HEK293 (cell line): ENCODE measurements at regions not wholly inside any gene's neighbourhood (a gene's known extent, or its start where the extent isn't known, plus 50 kb on each side); places are given as distances from the start of the nearest gene placed in this dataset.

Experiments
- HIC1 ChIP-seq: fragments of 450-650 bp; formaldehyde crosslinking; IDR thresholded peaks from 2 replicates; pipeline ENCODE4 v1.5.1; 2016; ENCODE audit warnings: missing biosample characterization, missing genetic modification characterization
- IKZF3 ChIP-seq: fragments of 450-650 bp; IDR thresholded peaks from 2 replicates; pipeline ENCODE4 v1.5.0; 2018; ENCODE audit warnings: missing biosample characterization, mild to moderate bottlenecking, missing genetic modification characterization, moderate library complexity
- INSM2 ChIP-seq: fragments of 450-650 bp; formaldehyde crosslinking; IDR thresholded peaks from 2 replicates; pipeline ENCODE4 v1.5.1; 2016; ENCODE audit warnings: missing biosample characterization, missing genetic modification characterization
- KLF8 ChIP-seq: fragments of 450-650 bp; formaldehyde crosslinking; IDR thresholded peaks from 2 replicates; pipeline ENCODE4 v1.5.1; 2016; ENCODE audit warnings: missing biosample characterization, missing genetic modification characterization
- MYNN ChIP-seq: fragments of 450-650 bp; formaldehyde crosslinking; IDR thresholded peaks from 2 replicates; pipeline ENCODE4 v1.5.1; 2016; ENCODE audit warnings: missing biosample characterization, missing genetic modification characterization, borderline replicate concordance
- PRDM6 ChIP-seq: fragments of 450-650 bp; formaldehyde crosslinking; IDR thresholded peaks from 2 replicates; pipeline ENCODE4 v1.5.1; 2017; ENCODE audit warnings: missing biosample characterization, missing genetic modification characterization
- TSHZ1 ChIP-seq: fragments of 450-650 bp; formaldehyde crosslinking; IDR thresholded peaks from 2 replicates; pipeline ENCODE4 v1.5.1; 2016; ENCODE audit warnings: missing biosample characterization, missing genetic modification characterization, borderline replicate concordance
- YY1 ChIP-seq: fragments of 450-650 bp; formaldehyde crosslinking; IDR thresholded peaks from 2 replicates; pipeline ENCODE4 v1.5.1; 2018; ENCODE audit warnings: missing biosample characterization, missing genetic modification characterization
- ZNF114 ChIP-seq: fragments of 450-650 bp; formaldehyde crosslinking; IDR thresholded peaks from 2 replicates; pipeline ENCODE4 v1.5.0; 2017; ENCODE audit warnings: missing biosample characterization, missing genetic modification characterization
- ZNF175 ChIP-seq: fragments of 450-650 bp; formaldehyde crosslinking; IDR thresholded peaks from 2 replicates; pipeline ENCODE4 v1.5.1; 2016; ENCODE audit warnings: missing biosample characterization, missing genetic modification characterization
- ZNF18 ChIP-seq: fragments of 450-650 bp; formaldehyde crosslinking; IDR thresholded peaks from 2 replicates; pipeline ENCODE4 v1.5.1; 2016; ENCODE audit warnings: missing biosample characterization, missing genetic modification characterization
- ZNF184 ChIP-seq: fragments of 450-650 bp; IDR thresholded peaks from 2 replicates; pipeline ENCODE4 v1.5.1; 2018; ENCODE audit warnings: missing biosample characterization, mild to moderate bottlenecking, missing genetic modification characterization
- ZNF266 ChIP-seq: fragments of 450-650 bp; formaldehyde crosslinking; IDR thresholded peaks from 2 replicates; pipeline ENCODE4 v1.5.1; 2016; ENCODE audit warnings: missing biosample characterization, missing genetic modification characterization, low read depth
- ZNF324 ChIP-seq: fragments of 450-650 bp; formaldehyde crosslinking; IDR thresholded peaks from 2 replicates; pipeline ENCODE4 v1.5.1; 2016; ENCODE audit warnings: missing biosample characterization, missing genetic modification characterization
- ZNF513 ChIP-seq: fragments of 450-650 bp; IDR thresholded peaks from 2 replicates; pipeline ENCODE4 v1.5.1; 2018; ENCODE audit warnings: missing biosample characterization, missing genetic modification characterization
- ZNF521 ChIP-seq: fragments of 450-650 bp; formaldehyde crosslinking; IDR thresholded peaks from 2 replicates; pipeline ENCODE4 v1.5.1; 2017; ENCODE audit warnings: missing biosample characterization, mild to moderate bottlenecking, missing genetic modification characterization
- ZNF530 ChIP-seq: fragments of 450-650 bp; formaldehyde crosslinking; IDR thresholded peaks from 2 replicates; pipeline ENCODE4 v1.5.1; 2016; ENCODE audit warnings: low read depth, missing biosample characterization, missing genetic modification characterization
- ZNF549 ChIP-seq: fragments of 450-650 bp; IDR thresholded peaks from 2 replicates; pipeline ENCODE4 v1.5.1; 2018; ENCODE audit warnings: missing biosample characterization, missing genetic modification characterization, mild to moderate bottlenecking, inconsistent platforms, moderate library complexity
- ZNF600 ChIP-seq: fragments of 450-650 bp; formaldehyde crosslinking; IDR thresholded peaks from 2 replicates; pipeline ENCODE4 v1.5.1; 2016; ENCODE audit warnings: missing biosample characterization, missing genetic modification characterization
- ZNF629 ChIP-seq: fragments of 450-650 bp; formaldehyde crosslinking; IDR thresholded peaks from 2 replicates; pipeline ENCODE4 v1.5.1; 2017; ENCODE audit warnings: missing biosample characterization, missing genetic modification characterization
- ZNF639 ChIP-seq: fragments of 450-650 bp; formaldehyde crosslinking; IDR thresholded peaks from 2 replicates; pipeline ENCODE4 v1.5.1; 2016; ENCODE audit warnings: missing biosample characterization, missing genetic modification characterization
- ZNF660 ChIP-seq: fragments of 450-650 bp; IDR thresholded peaks from 2 replicates; pipeline ENCODE4 v1.5.1; 2018; ENCODE audit warnings: missing biosample characterization, mild to moderate bottlenecking, missing genetic modification characterization
- ZNF664 ChIP-seq: fragments of 450-650 bp; formaldehyde crosslinking; IDR thresholded peaks from 2 replicates; pipeline ENCODE4 v1.5.1; 2016; ENCODE audit warnings: missing biosample characterization, missing genetic modification characterization
- ZNF776 ChIP-seq: fragments of 450-650 bp; formaldehyde crosslinking; IDR thresholded peaks from 2 replicates; pipeline ENCODE4 v1.5.0; 2017; ENCODE audit warnings: missing biosample characterization, missing genetic modification characterization, borderline replicate concordance
- ZNF792 ChIP-seq: fragments of 450-650 bp; formaldehyde crosslinking; IDR thresholded peaks from 2 replicates; pipeline ENCODE4 v1.5.1; 2016; ENCODE audit warnings: missing biosample characterization, missing genetic modification characterization
- ZNF830 ChIP-seq: fragments of 450-650 bp; IDR thresholded peaks from 2 replicates; pipeline ENCODE4 v1.5.0; 2018; ENCODE audit warnings: missing biosample characterization, missing genetic modification characterization, low read depth, mild to moderate bottlenecking, moderate library complexity
- ZSCAN23 ChIP-seq: fragments of 450-650 bp; formaldehyde crosslinking; IDR thresholded peaks from 2 replicates; pipeline ENCODE4 v1.5.1; 2016; ENCODE audit warnings: missing biosample characterization, missing genetic modification characterization

GRCh38 chr6:47135772-47136171, 93.6 kb upstream of the ADGRF1 start (continued):
- peak; percentile 72; the same call in 1 of the 2 replicates for TF ChIP-seq TSHZ1 (tag by site-specific recombination)
- no peak for TF ChIP-seq ZNF18 (tag by site-specific recombination)
- TF ChIP-seq ZNF639 (tag by site-specific recombination): peak; percentile 53; the same call in 1 of the 2 replicates
- TF ChIP-seq ZNF114 (tag by site-specific recombination): no peak
- TF ChIP-seq ZSCAN23 (tag by site-specific recombination): no peak
- no peak for TF ChIP-seq ZNF324
- TF ChIP-seq ZNF776 (tag by site-specific recombination): no peak
- TF ChIP-seq YY1 (tag by site-specific recombination): no peak
- peak; percentile 85 for TF ChIP-seq ZNF629 (tag by site-specific recombination)
- 0 out of 2 replicates have a peak, but pooled peaks have one; percentile 41 for TF ChIP-seq ZNF184 (tag by site-specific recombination)
- TF ChIP-seq MYNN: no peak
- no peak for TF ChIP-seq ZNF175 (tag by site-specific recombination)
- peak; percentile 71 for TF ChIP-seq HIC1 (tag by site-specific recombination)
- TF ChIP-seq ZNF830: no peak
- TF ChIP-seq ZNF664 (tag by site-specific recombination): peak; percentile 46; the same call in 1 of the 2 replicates
- TF ChIP-seq ZNF266 (tag by site-specific recombination): no peak
- peak; percentile 90 for TF ChIP-seq PRDM6 (tag by site-specific recombination)
- no peak for TF ChIP-seq ZNF521 (tag by site-specific recombination)
- TF ChIP-seq KLF8 (tag by site-specific recombination): 0 out of 2 replicates have a peak, but pooled peaks have one; percentile 48
- TF ChIP-seq ZNF530 (tag by site-specific recombination): no peak
- peak; percentile 69 for TF ChIP-seq ZNF600 (tag by site-specific recombination)
- TF ChIP-seq ZNF513 (tag by site-specific recombination): no peak
- TF ChIP-seq ZNF549 (tag by site-specific recombination): no peak
- 0 out of 2 replicates have a peak, but pooled peaks have one; percentile 19 for TF ChIP-seq IKZF3 (tag by site-specific recombination)
- no peak for TF ChIP-seq ZNF792
- peak; percentile 72 for TF ChIP-seq INSM2
- TF ChIP-seq ZNF660 (tag by site-specific recombination): peak; percentile 72; the same call in 1 of the 2 replicates
